ENCODE measurements at regions not wholly inside any gene's neighbourhood (a gene's known extent, or its start where the extent isn't known, plus 50 kb on each side); places are given as distances from the start of the nearest gene placed in this dataset.

- Histone ChIP-seq H3K9me3 (replicated peaks) (peaks cover 7% of the 10 kb centered on the region), H3K36me3 (no peaks in the 10 kb centered on the region), H3K27me3 (ENCODE audit: low read depth) (no peaks in the 10 kb centered on the region), H3K4me1 (no peaks in the 10 kb centered on the region), H3K27ac (replicated peaks) (no peak overlapping the region), H3K4me3 (no peak overlapping the region)
- intact Hi-C loops (cut with micrococcal nuclease): no loop called here
- DNase-seq: no peak
- TF ChIP-seq, protein P1, sequence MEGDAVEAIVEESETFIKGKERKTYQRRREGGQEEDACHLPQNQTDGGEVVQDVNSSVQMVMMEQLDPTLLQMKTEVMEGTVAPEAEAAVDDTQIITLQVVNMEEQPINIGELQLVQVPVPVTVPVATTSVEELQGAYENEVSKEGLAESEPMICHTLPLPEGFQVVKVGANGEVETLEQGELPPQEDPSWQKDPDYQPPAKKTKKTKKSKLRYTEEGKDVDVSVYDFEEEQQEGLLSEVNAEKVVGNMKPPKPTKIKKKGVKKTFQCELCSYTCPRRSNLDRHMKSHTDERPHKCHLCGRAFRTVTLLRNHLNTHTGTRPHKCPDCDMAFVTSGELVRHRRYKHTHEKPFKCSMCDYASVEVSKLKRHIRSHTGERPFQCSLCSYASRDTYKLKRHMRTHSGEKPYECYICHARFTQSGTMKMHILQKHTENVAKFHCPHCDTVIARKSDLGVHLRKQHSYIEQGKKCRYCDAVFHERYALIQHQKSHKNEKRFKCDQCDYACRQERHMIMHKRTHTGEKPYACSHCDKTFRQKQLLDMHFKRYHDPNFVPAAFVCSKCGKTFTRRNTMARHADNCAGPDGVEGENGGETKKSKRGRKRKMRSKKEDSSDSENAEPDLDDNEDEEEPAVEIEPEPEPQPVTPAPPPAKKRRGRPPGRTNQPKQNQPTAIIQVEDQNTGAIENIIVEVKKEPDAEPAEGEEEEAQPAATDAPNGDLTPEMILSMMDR (IDR thresholded peaks at IDR 0.05; ENCODE audit: borderline replicate concordance): no peak
Observed at GRCh38 chr4:115609631-115610030, 496.2 kb upstream of the NDST4 start.

GRCh38 chr4:115607311-115607710 is 493.9 kb upstream of the NDST4 start:
- Histone ChIP-seq H3K27me3 (ENCODE audit: low read depth) (no peaks in the 10 kb centered on the region), H3K36me3 (no peaks in the 10 kb centered on the region), H3K4me1 (no peaks in the 10 kb centered on the region), H3K9me3 (replicated peaks) (peaks cover 7% of the 10 kb centered on the region), H3K4me3 (no peak overlapping the region), H3K27ac (replicated peaks) (no peak overlapping the region)
- intact Hi-C loops (cut with micrococcal nuclease): no loop called here
- TF ChIP-seq, protein P1 (IDR thresholded peaks at IDR 0.05; ENCODE audit: borderline replicate concordance): no peak
- DNase-seq: no peak

DNA sequence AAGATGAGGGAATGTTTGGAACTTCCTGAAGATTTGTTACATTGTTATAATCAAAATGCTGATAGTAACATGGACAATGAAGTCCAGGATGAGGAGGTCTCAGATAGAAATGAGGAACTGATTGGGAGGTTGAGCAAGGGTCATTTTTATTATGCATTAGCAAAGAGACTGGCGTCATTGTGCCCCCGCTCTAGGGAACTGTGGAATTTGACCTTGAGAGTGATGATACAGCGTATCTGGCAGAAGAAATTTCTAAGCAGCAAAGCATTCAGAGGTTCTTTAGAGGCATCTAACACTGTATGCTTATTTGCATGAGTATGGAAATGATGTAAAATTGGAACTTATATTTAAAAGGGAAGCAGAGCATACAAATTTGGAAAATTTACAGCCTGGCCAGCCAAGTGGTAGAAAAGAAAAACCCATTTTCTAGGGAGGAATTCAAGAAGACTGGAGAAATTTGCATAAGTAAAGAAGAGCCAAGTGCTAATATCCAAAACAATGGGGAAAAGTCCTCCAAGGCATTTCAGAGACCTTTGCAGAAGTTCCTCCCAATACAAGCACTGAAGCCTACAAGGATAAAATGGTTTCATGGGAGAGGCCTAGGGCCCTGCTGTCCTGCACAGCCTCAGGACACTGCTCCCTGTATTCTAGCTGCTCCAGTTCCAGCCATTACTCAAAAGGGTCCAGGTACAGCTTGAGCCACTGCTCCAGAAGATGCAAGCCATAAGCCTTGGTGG is 483.0 kb upstream of the NDST4 start:
- Histone ChIP-seq H3K36me3 (no peaks in the 10 kb centered on the region), H3K9me3 (replicated peaks) (peaks cover 10% of the 10 kb centered on the region), H3K27me3 (ENCODE audit: low read depth) (no peaks in the 10 kb centered on the region), H3K4me1 (no peaks in the 10 kb centered on the region), H3K27ac (replicated peaks) (no peak overlapping the region), H3K4me3 (no peak overlapping the region)
- TF ChIP-seq, protein P1 (IDR thresholded peaks at IDR 0.05; ENCODE audit: borderline replicate concordance): no peak
- DNase-seq: no peak
- intact Hi-C loops (cut with micrococcal nuclease): no loop called here

- Histone ChIP-seq H3K27ac (replicated peaks) (no peak overlapping the region), H3K36me3 (no peaks in the 10 kb centered on the region), H3K9me3 (replicated peaks) (peaks cover 30% of the 10 kb centered on the region), H3K4me3 (no peak overlapping the region), H3K4me1 (no peaks in the 10 kb centered on the region), H3K27me3 (ENCODE audit: low read depth) (no peaks in the 10 kb centered on the region)
- TF ChIP-seq, protein P1 (IDR thresholded peaks at IDR 0.05; ENCODE audit: borderline replicate concordance): no peak
- no peak for DNase-seq
- intact Hi-C loops (cut with micrococcal nuclease): no loop called here
Observed at GRCh38 chr4:115580901-115581300, 467.5 kb upstream of the NDST4 start.

- intact Hi-C loops (cut with micrococcal nuclease): no loop called here
- H3K4me3 ChIP-seq: no peak overlapping the region
- H3K27me3 ChIP-seq (ENCODE audit: low read depth): no peaks in the 10 kb centered on the region
- no peaks in the 10 kb centered on the region for H3K36me3 ChIP-seq
- no peaks in the 10 kb centered on the region for H3K4me1 ChIP-seq
- H3K27ac ChIP-seq (replicated peaks): no peak overlapping the region
- peaks cover 25% of the 10 kb centered on the region for H3K9me3 ChIP-seq (replicated peaks)
- no peak for DNase-seq
- TF ChIP-seq, protein P1 (IDR thresholded peaks at IDR 0.05; ENCODE audit: borderline replicate concordance): no peak
Observed at GRCh38 chr4:115575851-115576250, 462.4 kb upstream of the NDST4 start.

Data from left ventricle myocardium inferior (tissue), 1 donor.